Kidney (tissue), 13 donors: ENCODE measurements at regions not wholly inside any gene's neighbourhood (a gene's known extent, or its start where the extent isn't known, plus 50 kb on each side); places are given as distances from the start of the nearest gene placed in this dataset.

Source experiments
- DNase-seq, 5 donors: peaks; one replicate each; pipeline ENCODE4 v3.0.0-alpha.2; 2013 to 2020
- FAIRE-seq: peaks from 2 replicates; lab custom pipeline; 2012; peaks lifted over from hg19 to GRCh38; lab: Jason Lieb, UNC
- H3K27ac ChIP-seq, 2 donors: one replicate each; pipeline ENCODE4 v1.7.0; 2013; ENCODE audit warnings: low read depth in 2 of 2, low read length in 2 of 2, inconsistent platforms in 1 of 2
- H3K27me3 ChIP-seq: one replicate; pipeline ENCODE4 v1.7.1; 2013; ENCODE audit warnings: low read length, inconsistent platforms; ENCODE audit not compliant: control insufficient read depth, insufficient read depth
- H3K36me3 ChIP-seq, 3 donors: one replicate each; pipeline versions ENCODE4 v1.7.0 to v1.7.1; 2013; ENCODE audit warnings: low read length in 3 of 3, control low read depth in 1 of 3, inconsistent platforms in 1 of 3; ENCODE audit not compliant: insufficient read depth in 3 of 3, control insufficient read depth in 2 of 3
- H3K4me1 ChIP-seq, 3 donors: one replicate each; pipeline versions ENCODE4 v1.7.0 to v1.7.1; 2013; ENCODE audit warnings: low read length in 3 of 3, inconsistent platforms in 1 of 3, low read depth in 1 of 3; ENCODE audit not compliant: control insufficient read depth in 2 of 3, insufficient read depth in 2 of 3
- H3K4me3 ChIP-seq, 3 donors: one replicate each; pipeline versions ENCODE4 v1.7.0 to v1.8.1; 2013; ENCODE audit warnings: low read length in 3 of 3, control low read depth in 1 of 3, inconsistent platforms in 1 of 3
- H3K9ac ChIP-seq, 3 donors: one replicate each; pipeline versions ENCODE4 v1.7.0 to v1.7.1; 2013; ENCODE audit warnings: low read length in 3 of 3, control low read depth in 1 of 3, inconsistent platforms in 1 of 3
- H3K9me3 ChIP-seq, 3 donors: one replicate each; pipeline versions ENCODE4 v1.7.0 to v1.7.1; 2013; ENCODE audit warnings: low read length in 3 of 3, control low read depth in 1 of 3, inconsistent platforms in 1 of 3; ENCODE audit not compliant: control insufficient read depth in 2 of 3, insufficient read depth in 1 of 3
- intact Hi-C: fragments of 100-400 bp; cut with DNase I; formaldehyde crosslinking; loops from one replicate; pipeline ENCODE4 v1.11.1; 2022
- TF ChIP-seq, protein P1 (sequence below): IDR thresholded peaks from 3 replicates; pipeline ENCODE4 v1.5.1; 2012; ENCODE audit warnings: mild to moderate bottlenecking, moderate library complexity, borderline replicate concordance; ENCODE audit not compliant: insufficient read depth; ENCODE audit errors: extremely low read depth
- donor health status: control.
- donor health status: control.
- donor health status: control.
- donor health status: control.
- donor health status: control.
- donor health status: DM: yes; HTN: yes; CAD: no.
- donor health status: Normal renal cell carcinoma (clear cell type).

DNA sequence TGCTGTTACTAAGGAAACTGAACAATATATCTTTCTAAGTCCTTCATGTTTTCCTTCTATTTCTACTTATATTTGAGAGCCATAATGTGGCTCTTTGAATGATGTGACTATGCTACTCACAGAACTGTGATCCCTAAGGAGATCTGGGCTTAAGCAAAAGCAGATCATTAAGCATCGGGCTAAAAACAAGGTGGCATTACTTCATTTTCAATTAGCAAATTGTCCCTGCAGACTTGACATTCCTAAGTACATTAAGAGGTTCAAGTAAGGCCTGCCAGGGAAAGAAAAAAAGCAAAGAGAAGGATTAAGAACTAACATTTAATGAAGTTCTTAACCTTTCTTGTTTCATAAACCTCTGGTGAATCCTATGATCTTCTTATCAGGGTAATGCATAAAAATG is 447.6 kb downstream of the PDGFC start:
- H3K27me3 ChIP-seq, result no peaks in the 10 kb centered on the region
- DNase-seq (no peak), FAIRE-seq (no peak)
- no peaks in the 10 kb centered on the region for H3K4me1 ChIP-seq
- no peak overlapping the region for H3K4me3 ChIP-seq
- H3K9me3 ChIP-seq, result no peaks in the 10 kb centered on the region
- TF ChIP-seq, protein P1, sequence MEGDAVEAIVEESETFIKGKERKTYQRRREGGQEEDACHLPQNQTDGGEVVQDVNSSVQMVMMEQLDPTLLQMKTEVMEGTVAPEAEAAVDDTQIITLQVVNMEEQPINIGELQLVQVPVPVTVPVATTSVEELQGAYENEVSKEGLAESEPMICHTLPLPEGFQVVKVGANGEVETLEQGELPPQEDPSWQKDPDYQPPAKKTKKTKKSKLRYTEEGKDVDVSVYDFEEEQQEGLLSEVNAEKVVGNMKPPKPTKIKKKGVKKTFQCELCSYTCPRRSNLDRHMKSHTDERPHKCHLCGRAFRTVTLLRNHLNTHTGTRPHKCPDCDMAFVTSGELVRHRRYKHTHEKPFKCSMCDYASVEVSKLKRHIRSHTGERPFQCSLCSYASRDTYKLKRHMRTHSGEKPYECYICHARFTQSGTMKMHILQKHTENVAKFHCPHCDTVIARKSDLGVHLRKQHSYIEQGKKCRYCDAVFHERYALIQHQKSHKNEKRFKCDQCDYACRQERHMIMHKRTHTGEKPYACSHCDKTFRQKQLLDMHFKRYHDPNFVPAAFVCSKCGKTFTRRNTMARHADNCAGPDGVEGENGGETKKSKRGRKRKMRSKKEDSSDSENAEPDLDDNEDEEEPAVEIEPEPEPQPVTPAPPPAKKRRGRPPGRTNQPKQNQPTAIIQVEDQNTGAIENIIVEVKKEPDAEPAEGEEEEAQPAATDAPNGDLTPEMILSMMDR, result no peak
- H3K36me3 ChIP-seq, result no peaks in the 10 kb centered on the region
- H3K27ac ChIP-seq, result no peak overlapping the region
- H3K9ac ChIP-seq, result no peak overlapping the region
- intact Hi-C loops, result no loop called here

DNA sequence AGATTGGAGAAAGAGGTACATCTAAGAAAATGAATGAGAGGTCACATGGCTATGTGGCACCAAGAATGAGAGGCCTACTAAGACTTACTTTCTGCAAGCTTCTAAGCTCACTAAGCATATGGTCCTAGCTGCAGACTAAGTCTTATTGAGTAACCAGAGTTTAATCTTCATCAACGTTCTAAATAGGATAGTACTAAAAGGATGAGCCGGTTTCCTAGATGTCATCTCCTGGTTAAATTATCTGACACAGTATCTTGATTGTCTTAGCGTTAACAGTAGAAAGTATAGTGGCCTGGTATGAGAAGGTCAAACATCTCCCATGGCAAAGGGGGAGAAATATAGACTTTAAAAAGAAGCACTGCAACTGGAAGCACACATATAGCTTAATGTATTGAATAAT is 448.1 kb downstream of the PDGFC start:
- H3K36me3 ChIP-seq, result no peaks in the 10 kb centered on the region
- FAIRE-seq, result no peak
- H3K9ac ChIP-seq, result no peak overlapping the region
- H3K27ac ChIP-seq, result no peak overlapping the region
- no peak overlapping the region for H3K4me3 ChIP-seq
- no peaks in the 10 kb centered on the region for H3K27me3 ChIP-seq
- H3K4me1 ChIP-seq, result no peaks in the 10 kb centered on the region
- no peak for DNase-seq
- no peaks in the 10 kb centered on the region for H3K9me3 ChIP-seq
- TF ChIP-seq, protein P1, result no peak
- intact Hi-C loops, result no loop called here

DNA sequence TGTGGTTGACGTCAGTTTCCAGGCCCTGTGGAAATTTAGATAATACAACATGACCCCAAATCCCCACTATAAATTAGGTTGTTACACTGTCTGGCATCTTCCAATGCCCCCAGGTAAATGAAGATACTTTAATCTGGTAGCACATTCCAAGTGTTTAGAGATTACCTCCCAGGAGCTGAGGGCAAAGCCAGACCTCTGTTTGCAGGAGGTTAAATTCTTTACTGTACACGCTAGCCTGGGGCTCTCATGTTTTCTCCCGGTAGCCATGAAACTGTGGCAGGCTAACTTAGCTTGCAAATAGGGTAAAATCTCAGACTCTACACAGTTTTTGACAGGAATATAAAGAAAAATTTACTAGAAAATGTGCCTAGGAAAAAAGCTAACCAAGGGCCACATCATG is 450.0 kb downstream of the PDGFC start:
- intact Hi-C loops, result no loop called here

More for the DNA sequence above, 450.0 kb downstream of the PDGFC start:
- DNase-seq (no peak), FAIRE-seq (no peak)
- Histone ChIP-seq H3K9me3 (no peaks in the 10 kb centered on the region), H3K9ac (no peak overlapping the region), H3K27ac (no peak overlapping the region), H3K4me3 (no peak overlapping the region), H3K27me3 (no peaks in the 10 kb centered on the region), H3K4me1 (no peaks in the 10 kb centered on the region), H3K36me3 (no peaks in the 10 kb centered on the region)
- TF ChIP-seq, protein P1, result no peak
